GM23338 (cell line): ENCODE measurements at regions not wholly inside any gene's neighbourhood (a gene's known extent, or its start where the extent isn't known, plus 50 kb on each side); places are given as distances from the start of the nearest gene placed in this dataset.

Experiments
- CREB1 ChIP-seq: fragments of 250-450 bp; sonication (Bioruptor Pico); IDR thresholded peaks from 2 replicates; pipeline ENCODE4 v1.5.0; 2020; ENCODE audit warnings: low read depth, mild to moderate bottlenecking, moderate library complexity
- EZH2 ChIP-seq: fragments of 200-600 bp; sonication (generic); IDR thresholded peaks from one replicate; pipeline ENCODE4 v1.8.0; 2017; ENCODE audit warnings: antibody characterized with exemption, mild to moderate bottlenecking, low read depth; ENCODE audit not compliant: unreplicated experiment
- EZH2phosphoT487 ChIP-seq: fragments of 200-600 bp; sonication (generic); IDR thresholded peaks from one replicate; pipeline ENCODE4 v1.8.1; 2018; ENCODE audit warnings: antibody characterized with exemption; ENCODE audit not compliant: unreplicated experiment
- JUNB ChIP-seq: IDR thresholded peaks from one replicate; pipeline ENCODE4 v1.6.1; 2016; ENCODE audit warnings: antibody characterized with exemption; ENCODE audit not compliant: unreplicated experiment
- NANOG ChIP-seq: IDR thresholded peaks from 2 replicates; pipeline ENCODE4 v1.6.1; 2016; ENCODE audit warnings: antibody characterized with exemption, borderline replicate concordance
- POLR2AphosphoS5 ChIP-seq: IDR thresholded peaks from 2 replicates; pipeline ENCODE4 v1.6.1; 2016; ENCODE audit warnings: antibody characterized with exemption, low read depth
- STAT1 ChIP-seq: IDR thresholded peaks from one replicate; pipeline ENCODE4 v1.6.1; 2016; ENCODE audit warnings: antibody characterized with exemption; ENCODE audit not compliant: unreplicated experiment
- ZNF114 ChIP-seq: fragments of 250-450 bp; sonication (Bioruptor Pico); IDR thresholded peaks from 2 replicates; pipeline ENCODE4 v1.5.0; 2020; ENCODE audit warnings: mild to moderate bottlenecking, moderate library complexity
- TF ChIP-seq, protein P1 (sequence below): IDR thresholded peaks from 2 replicates; pipeline ENCODE4 v1.6.1; 2016; ENCODE audit warnings: antibody characterized with exemption
- TF ChIP-seq, protein P2 (sequence below), 2 experiments: fragments of 200-600 bp in 1 of 2; sonication (generic) in 1 of 2; conservative IDR thresholded peaks; 2 replicates each; pipeline versions ENCODE4 v1.5.1 to v1.6.1; 2016 to 2017; ENCODE audit warnings: antibody characterized with exemption in 2 of 2, low read depth in 2 of 2, mild to moderate bottlenecking in 2 of 2, moderate library complexity in 1 of 2
- TF ChIP-seq, protein P3 (sequence below): IDR thresholded peaks from one replicate; pipeline ENCODE4 v1.6.1; 2018; ENCODE audit warnings: antibody characterized with exemption; ENCODE audit not compliant: unreplicated experiment
- TF ChIP-seq, protein P4 (sequence below): fragments of 250-450 bp; sonication (Bioruptor Pico); IDR thresholded peaks from 2 replicates; pipeline ENCODE4 v1.5.0; 2020; ENCODE audit warnings: mild to moderate bottlenecking, moderate library complexity

DNA sequence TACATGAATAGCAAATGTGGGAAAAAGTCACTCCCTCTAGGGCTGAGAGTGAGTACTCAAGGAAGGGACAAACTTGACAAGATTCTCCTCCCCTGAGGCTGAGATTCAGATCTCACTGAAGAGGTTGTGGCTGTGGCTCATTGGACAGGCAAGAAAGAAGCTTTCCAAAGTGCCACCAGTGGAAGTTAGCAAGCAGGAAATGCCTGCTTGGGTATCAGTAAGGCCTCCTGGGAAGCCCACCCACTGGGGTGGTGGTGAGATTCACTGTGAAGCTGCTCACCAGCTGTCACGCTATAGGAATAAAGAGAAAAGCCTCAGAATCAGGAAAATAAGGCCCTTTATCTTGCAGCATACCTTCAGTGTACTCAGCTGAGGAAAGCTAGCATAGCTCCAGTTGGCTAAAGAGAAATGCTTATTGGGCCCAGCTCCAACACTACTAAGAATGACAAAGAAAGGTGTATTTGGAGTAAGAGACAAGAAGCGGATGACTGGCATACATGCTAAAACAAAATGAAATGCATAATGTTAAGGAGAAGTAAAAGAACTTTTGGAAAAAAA lies 274.4 kb upstream of the TOM1L1 start:
- TF ChIP-seq, protein P1, sequence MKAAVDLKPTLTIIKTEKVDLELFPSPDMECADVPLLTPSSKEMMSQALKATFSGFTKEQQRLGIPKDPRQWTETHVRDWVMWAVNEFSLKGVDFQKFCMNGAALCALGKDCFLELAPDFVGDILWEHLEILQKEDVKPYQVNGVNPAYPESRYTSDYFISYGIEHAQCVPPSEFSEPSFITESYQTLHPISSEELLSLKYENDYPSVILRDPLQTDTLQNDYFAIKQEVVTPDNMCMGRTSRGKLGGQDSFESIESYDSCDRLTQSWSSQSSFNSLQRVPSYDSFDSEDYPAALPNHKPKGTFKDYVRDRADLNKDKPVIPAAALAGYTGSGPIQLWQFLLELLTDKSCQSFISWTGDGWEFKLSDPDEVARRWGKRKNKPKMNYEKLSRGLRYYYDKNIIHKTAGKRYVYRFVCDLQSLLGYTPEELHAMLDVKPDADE: peak; percentile 28; the same call in 1 of the 2 replicates
- TF ChIP-seq EZH2 (no peak), POLR2AphosphoS5 (no peak), EZH2phosphoT487 (no peak), JUNB (no peak), NANOG (peak; percentile 3; the same call in 1 of the 2 replicates), STAT1 (no peak), CREB1 (CRISPR knock-in tag) (no peak), ZNF114 (CRISPR knock-in tag) (peak; percentile 89)
- TF ChIP-seq, protein P2, sequence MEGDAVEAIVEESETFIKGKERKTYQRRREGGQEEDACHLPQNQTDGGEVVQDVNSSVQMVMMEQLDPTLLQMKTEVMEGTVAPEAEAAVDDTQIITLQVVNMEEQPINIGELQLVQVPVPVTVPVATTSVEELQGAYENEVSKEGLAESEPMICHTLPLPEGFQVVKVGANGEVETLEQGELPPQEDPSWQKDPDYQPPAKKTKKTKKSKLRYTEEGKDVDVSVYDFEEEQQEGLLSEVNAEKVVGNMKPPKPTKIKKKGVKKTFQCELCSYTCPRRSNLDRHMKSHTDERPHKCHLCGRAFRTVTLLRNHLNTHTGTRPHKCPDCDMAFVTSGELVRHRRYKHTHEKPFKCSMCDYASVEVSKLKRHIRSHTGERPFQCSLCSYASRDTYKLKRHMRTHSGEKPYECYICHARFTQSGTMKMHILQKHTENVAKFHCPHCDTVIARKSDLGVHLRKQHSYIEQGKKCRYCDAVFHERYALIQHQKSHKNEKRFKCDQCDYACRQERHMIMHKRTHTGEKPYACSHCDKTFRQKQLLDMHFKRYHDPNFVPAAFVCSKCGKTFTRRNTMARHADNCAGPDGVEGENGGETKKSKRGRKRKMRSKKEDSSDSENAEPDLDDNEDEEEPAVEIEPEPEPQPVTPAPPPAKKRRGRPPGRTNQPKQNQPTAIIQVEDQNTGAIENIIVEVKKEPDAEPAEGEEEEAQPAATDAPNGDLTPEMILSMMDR (conservative IDR thresholded peaks at IDR 0.05; ENCODE audit: low read depth in 2 of 2): 0 out of 4 replicates have a peak, but pooled peaks of 1 of the 2 experiments have one; percentile 3
- TF ChIP-seq, protein P3, sequence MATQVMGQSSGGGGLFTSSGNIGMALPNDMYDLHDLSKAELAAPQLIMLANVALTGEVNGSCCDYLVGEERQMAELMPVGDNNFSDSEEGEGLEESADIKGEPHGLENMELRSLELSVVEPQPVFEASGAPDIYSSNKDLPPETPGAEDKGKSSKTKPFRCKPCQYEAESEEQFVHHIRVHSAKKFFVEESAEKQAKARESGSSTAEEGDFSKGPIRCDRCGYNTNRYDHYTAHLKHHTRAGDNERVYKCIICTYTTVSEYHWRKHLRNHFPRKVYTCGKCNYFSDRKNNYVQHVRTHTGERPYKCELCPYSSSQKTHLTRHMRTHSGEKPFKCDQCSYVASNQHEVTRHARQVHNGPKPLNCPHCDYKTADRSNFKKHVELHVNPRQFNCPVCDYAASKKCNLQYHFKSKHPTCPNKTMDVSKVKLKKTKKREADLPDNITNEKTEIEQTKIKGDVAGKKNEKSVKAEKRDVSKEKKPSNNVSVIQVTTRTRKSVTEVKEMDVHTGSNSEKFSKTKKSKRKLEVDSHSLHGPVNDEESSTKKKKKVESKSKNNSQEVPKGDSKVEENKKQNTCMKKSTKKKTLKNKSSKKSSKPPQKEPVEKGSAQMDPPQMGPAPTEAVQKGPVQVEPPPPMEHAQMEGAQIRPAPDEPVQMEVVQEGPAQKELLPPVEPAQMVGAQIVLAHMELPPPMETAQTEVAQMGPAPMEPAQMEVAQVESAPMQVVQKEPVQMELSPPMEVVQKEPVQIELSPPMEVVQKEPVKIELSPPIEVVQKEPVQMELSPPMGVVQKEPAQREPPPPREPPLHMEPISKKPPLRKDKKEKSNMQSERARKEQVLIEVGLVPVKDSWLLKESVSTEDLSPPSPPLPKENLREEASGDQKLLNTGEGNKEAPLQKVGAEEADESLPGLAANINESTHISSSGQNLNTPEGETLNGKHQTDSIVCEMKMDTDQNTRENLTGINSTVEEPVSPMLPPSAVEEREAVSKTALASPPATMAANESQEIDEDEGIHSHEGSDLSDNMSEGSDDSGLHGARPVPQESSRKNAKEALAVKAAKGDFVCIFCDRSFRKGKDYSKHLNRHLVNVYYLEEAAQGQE: no peak
- TF ChIP-seq, protein P4, sequence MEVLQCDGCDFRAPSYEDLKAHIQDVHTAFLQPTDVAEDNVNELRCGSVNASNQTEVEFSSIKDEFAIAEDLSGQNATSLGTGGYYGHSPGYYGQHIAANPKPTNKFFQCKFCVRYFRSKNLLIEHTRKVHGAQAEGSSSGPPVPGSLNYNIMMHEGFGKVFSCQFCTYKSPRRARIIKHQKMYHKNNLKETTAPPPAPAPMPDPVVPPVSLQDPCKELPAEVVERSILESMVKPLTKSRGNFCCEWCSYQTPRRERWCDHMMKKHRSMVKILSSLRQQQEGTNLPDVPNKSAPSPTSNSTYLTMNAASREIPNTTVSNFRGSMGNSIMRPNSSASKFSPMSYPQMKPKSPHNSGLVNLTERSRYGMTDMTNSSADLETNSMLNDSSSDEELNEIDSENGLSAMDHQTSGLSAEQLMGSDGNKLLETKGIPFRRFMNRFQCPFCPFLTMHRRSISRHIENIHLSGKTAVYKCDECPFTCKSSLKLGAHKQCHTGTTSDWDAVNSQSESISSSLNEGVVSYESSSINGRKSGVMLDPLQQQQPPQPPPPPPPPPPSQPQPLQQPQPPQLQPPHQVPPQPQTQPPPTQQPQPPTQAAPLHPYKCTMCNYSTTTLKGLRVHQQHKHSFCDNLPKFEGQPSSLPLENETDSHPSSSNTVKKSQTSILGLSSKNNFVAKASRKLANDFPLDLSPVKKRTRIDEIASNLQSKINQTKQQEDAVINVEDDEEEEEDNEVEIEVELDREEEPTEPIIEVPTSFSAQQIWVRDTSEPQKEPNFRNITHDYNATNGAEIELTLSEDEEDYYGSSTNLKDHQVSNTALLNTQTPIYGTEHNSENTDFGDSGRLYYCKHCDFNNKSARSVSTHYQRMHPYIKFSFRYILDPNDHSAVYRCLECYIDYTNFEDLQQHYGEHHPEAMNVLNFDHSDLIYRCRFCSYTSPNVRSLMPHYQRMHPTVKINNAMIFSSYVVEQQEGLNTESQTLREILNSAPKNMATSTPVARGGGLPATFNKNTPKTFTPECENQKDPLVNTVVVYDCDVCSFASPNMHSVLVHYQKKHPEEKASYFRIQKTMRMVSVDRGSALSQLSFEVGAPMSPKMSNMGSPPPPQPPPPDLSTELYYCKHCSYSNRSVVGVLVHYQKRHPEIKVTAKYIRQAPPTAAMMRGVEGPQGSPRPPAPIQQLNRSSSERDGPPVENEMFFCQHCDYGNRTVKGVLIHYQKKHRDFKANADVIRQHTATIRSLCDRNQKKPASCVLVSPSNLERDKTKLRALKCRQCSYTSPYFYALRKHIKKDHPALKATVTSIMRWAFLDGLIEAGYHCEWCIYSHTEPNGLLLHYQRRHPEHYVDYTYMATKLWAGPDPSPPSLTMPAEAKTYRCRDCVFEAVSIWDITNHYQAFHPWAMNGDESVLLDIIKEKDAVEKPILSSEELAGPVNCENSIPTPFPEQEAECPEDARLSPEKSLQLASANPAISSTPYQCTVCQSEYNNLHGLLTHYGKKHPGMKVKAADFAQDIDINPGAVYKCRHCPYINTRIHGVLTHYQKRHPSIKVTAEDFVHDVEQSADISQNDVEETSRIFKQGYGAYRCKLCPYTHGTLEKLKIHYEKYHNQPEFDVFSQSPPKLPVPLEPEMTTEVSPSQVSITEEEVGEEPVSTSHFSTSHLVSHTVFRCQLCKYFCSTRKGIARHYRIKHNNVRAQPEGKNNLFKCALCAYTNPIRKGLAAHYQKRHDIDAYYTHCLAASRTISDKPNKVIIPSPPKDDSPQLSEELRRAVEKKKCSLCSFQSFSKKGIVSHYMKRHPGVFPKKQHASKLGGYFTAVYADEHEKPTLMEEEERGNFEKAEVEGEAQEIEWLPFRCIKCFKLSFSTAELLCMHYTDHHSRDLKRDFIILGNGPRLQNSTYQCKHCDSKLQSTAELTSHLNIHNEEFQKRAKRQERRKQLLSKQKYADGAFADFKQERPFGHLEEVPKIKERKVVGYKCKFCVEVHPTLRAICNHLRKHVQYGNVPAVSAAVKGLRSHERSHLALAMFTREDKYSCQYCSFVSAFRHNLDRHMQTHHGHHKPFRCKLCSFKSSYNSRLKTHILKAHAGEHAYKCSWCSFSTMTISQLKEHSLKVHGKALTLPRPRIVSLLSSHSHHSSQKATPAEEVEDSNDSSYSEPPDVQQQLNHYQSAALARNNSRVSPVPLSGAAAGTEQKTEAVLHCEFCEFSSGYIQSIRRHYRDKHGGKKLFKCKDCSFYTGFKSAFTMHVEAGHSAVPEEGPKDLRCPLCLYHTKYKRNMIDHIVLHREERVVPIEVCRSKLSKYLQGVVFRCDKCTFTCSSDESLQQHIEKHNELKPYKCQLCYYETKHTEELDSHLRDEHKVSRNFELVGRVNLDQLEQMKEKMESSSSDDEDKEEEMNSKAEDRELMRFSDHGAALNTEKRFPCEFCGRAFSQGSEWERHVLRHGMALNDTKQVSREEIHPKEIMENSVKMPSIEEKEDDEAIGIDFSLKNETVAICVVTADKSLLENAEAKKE (CRISPR knock-in tag): peak; percentile 97
